Astrocyte of the spinal cord (primary cell): ENCODE measurements at regions not wholly inside any gene's neighbourhood (a gene's known extent, or its start where the extent isn't known, plus 50 kb on each side); places are given as distances from the start of the nearest gene placed in this dataset.
"Not testable (repeated sequence)": the region's sequence is repeated elsewhere in the genome, so short reads cannot be mapped to it uniquely, and the experiment has no call there.

Experiments used
- DNase-seq: peaks from one replicate; pipeline ENCODE4 v3.0.0; 2011; ENCODE audit warnings: low read depth, low spot score
- H3K4me3 ChIP-seq: 2 replicates; pipeline ENCODE4 v1.5.1; 2011; ENCODE audit warnings: low read depth, mild to moderate bottlenecking, low read length, moderate library complexity
- in situ Hi-C: cut with HindIII; loops from 2 replicates; pipeline ENCODE4 v1.10.0; 2017; ENCODE audit warnings: low sequenced_read_pairs
- TF ChIP-seq, protein P1 (sequence below): IDR thresholded peaks from 2 replicates; pipeline ENCODE4 v1.5.1; 2012; ENCODE audit warnings: low read depth, mild to moderate bottlenecking, low read length, inconsistent platforms

DNA sequence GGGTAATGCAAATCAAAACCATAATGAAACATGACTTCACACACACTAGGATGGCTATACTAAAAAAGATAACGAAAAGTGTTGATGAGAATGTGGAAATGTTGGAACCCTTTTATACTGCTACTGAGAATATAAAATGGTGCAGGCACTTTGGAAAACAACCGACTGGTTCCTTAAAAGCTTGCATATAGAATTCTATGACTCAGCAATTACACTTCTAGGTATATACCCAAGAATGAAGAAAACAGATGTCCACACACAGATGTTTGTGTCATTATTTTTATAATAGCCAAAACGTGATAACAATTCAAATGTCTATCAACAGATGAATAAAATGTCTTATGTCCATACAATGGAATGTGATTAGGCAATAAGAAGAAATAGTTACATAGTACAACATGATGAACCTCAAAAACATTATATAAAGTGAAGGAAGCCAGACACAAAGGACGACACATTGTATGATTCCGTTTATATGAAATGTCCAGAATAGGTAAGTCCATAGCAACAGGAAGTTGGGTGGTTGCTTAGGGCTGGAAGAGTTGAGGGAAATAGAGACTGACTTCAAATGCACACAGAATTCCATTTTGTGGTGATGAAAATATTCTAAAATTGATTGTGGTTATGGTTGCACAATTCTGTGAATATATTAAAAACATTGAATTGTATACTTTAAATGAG lies 148.3 kb upstream of the PHYHIPL start:
- in situ Hi-C loops, result no loop called here
- peak; percentile 31 for DNase-seq
- TF ChIP-seq, protein P1, sequence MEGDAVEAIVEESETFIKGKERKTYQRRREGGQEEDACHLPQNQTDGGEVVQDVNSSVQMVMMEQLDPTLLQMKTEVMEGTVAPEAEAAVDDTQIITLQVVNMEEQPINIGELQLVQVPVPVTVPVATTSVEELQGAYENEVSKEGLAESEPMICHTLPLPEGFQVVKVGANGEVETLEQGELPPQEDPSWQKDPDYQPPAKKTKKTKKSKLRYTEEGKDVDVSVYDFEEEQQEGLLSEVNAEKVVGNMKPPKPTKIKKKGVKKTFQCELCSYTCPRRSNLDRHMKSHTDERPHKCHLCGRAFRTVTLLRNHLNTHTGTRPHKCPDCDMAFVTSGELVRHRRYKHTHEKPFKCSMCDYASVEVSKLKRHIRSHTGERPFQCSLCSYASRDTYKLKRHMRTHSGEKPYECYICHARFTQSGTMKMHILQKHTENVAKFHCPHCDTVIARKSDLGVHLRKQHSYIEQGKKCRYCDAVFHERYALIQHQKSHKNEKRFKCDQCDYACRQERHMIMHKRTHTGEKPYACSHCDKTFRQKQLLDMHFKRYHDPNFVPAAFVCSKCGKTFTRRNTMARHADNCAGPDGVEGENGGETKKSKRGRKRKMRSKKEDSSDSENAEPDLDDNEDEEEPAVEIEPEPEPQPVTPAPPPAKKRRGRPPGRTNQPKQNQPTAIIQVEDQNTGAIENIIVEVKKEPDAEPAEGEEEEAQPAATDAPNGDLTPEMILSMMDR, result no peak
- no peak overlapping the region for H3K4me3 ChIP-seq

DNA sequence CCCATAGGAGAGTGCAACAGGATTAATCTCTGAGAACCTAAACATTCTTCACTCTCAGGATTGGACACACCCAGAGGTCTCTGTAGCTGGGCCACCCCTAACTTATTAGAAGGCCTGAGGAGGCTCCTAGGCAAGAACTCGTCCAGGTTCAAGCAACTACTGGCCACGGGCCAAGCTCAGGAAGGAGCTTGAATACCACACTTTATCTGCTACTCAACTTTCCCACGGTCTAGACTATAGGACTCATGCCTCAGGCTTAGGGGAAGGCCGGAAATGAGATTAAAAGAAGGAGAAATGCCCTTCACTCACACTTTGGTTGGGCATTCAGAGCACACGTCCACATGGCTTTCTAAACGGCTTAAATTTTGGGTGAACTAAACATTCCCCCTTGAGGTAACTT lies 142.8 kb upstream of the PHYHIPL start:
- in situ Hi-C loops, result no loop called here
- no peak for DNase-seq
- TF ChIP-seq, protein P1, result no peak
- H3K4me3 ChIP-seq, result no peak overlapping the region

DNA sequence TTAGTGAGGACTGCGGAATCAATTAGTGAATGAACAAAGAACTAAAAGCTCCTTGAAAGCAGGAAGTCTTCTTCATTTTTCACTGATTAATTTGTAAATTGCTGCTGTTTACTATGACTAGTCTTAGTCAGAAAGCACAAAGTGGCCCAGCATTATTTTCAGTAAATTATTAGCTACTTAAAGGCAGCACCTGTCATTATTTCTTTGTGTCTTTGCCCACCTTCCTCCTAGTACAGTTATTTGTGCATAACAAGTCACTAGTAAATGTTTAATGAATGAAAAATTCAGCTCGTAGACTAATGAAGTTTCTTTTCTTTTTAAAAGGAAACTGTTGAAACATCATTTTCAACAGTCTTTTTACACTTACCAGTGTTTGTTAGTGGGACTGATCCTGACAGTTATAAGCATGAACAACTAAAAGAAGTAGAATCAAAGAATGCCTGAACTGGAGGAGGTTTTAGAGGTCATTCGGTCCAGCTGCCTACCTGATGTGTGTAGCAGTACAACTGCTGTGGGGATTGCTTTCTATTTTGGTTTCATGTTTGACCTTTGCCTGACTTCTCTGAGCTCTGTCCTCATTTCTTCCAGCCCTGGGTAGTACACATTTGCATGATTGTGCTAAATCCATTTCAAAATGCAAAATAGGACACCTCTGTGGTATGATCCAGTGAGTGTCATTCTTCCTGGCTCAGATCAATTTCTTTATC lies 140.0 kb upstream of the PHYHIPL start:
- H3K4me3 ChIP-seq, result no peak overlapping the region

DNA sequence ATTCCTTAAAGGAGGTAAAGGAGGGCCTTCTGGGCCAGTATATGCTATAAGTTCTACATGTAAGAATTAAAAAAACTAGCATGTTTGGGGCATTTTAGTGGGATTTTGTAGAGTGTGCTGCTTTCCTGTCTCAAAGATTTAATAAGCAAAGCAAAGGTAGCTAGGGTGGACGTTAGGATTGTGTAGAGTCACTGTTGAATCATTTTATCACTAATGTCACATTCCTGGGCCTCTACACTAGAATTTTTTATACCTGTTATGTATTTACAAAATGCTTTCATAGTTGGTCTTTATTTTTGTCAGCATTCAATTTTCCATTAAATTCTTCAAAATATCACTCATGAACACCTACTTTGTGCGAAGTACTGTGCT lies 139.4 kb upstream of the PHYHIPL start:
- TF ChIP-seq, protein P1, result no peak
- in situ Hi-C loops, result no loop called here
- no peak overlapping the region for H3K4me3 ChIP-seq
- no peak for DNase-seq

More for the DNA sequence above, 140.0 kb upstream of the PHYHIPL start:
- no peak for DNase-seq
- TF ChIP-seq, protein P1, result no peak
- in situ Hi-C loops, result no loop called here

DNA sequence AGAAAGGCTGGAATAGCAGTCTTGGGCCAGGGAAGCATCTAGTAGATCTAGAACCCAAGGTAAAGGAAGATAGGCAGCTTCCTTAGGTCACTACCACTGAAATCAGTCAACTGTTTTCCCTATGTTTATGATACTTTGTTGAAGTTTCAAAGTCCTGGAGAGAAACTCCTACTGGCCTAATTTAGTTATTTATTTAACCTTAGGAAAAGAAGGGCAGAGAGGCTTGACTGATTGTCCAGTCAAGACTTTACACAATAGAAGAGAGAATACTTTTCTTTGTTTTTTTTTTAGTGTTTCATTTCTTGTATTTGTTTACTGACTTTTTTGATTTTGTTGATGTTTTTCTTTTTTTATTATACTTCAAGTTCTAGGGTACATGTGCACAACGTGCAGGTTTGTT lies 138.9 kb upstream of the PHYHIPL start:
- TF ChIP-seq, protein P1, result no peak
- no peak for DNase-seq
- in situ Hi-C loops, result no loop called here
- no peak overlapping the region for H3K4me3 ChIP-seq

DNA sequence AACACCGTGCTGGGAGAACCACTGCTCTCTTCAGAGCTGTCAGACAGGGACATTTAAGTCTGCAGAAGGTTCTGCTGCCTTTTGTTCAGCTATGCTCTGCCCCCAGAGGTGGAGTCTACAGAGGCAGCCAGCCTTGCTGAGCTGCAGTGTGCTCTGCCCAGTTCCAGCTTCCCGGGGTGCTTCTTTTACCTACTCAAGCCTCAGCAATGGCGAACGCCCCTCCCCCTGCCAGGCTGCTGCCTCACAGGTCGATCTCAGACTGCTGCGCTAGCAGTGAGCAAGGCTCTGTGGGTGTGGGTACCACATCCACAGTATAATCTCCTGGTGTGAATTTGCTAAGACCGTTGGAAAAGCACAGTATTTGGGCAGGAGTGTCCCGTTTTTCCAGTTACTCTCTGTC lies 133.1 kb upstream of the PHYHIPL start:
- in situ Hi-C loops, result not testable (repeated sequence)

DNA sequence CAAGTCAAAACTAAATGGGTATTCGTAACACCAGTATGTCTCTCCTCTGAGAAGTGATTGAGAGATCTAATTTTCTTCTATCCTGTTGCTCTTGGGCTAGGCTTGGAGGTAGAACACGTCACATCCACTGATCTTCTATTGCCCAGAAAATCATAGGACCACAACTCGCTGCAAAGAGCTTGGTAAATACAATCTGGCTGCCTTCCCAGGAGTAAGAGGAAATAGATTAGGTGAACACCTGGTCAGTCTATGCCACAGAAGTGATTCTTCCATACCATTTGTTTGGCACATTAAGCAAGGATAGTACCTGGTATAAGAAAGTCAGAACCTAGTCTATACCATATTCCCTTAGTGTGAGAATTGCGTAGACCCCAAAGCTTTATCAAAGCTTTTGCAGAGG lies 129.3 kb upstream of the PHYHIPL start:
- H3K4me3 ChIP-seq, result no peak overlapping the region
- in situ Hi-C loops, result no loop called here
- TF ChIP-seq, protein P1, result no peak
- DNase-seq, result no peak

More for the DNA sequence above, 133.1 kb upstream of the PHYHIPL start:
- not testable (repeated sequence) for H3K4me3 ChIP-seq, DNase-seq
